GM19193 (cell line): ENCODE measurements at regions not wholly inside any gene's neighbourhood (a gene's known extent, or its start where the extent isn't known, plus 50 kb on each side); places are given as distances from the start of the nearest gene placed in this dataset.

Source experiments
- POLR2A ChIP-seq: IDR thresholded peaks from 4 replicates; pipeline ENCODE4 v1.6.1; 2011; ENCODE audit not compliant: insufficient read depth, insufficient read length; ENCODE audit errors: extremely low read depth

GRCh38 chr5:56405116-56405908, 172.2 kb upstream of the ANKRD55 start:
- TF ChIP-seq POLR2A, result no peak

DNA sequence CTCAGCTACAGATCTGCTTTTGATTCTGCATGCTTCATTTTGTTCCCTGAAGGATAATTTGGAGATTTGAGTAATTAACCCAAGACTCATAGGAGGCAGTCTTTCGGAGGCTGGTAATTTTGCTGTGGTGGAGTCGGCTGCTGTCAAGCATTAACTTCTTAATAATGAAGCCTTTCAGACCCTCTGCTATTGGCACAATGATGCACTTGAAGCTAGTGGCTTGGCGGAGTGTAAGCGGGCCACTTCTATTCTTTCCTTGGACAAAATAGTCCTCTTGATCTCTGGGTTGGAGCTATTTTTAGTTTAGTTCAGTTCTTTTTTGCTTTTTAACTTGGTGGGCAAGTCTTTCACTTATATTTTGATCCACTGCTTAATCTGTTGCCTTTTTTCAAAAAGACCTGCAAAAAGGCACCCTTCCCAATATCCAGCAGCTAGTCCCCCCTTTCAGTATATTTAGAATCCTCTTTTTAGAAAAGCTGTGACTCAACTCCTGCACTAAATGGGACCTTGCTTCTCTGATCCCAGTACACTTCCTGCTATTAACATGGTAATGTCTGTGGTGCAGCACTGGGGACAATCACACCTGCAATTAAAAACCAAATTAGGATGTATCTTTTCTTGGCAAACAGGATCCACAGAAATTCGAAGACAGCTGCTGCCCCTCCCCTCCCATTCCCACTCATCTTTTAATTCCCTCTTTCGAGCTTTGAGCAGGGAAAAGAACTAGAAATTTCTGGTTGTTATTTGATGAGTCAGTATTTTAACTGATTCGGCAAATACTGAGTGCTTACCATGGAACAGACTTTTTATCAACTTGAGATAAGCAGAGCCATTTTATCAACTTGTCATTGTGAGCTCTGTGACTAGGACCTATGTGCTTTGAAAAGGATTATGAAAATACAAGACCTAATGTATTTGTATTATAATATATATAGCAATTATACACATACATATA, 169.4 kb upstream of the ANKRD55 start:
- no peak for TF ChIP-seq POLR2A

GRCh38 chr5:56396634-56397033, 163.5 kb upstream of the ANKRD55 start:
- no peak for TF ChIP-seq POLR2A

- TF ChIP-seq POLR2A, result no peak
Observed at GRCh38 chr5:56389261-56389660, 156.1 kb upstream of the ANKRD55 start.

DNA sequence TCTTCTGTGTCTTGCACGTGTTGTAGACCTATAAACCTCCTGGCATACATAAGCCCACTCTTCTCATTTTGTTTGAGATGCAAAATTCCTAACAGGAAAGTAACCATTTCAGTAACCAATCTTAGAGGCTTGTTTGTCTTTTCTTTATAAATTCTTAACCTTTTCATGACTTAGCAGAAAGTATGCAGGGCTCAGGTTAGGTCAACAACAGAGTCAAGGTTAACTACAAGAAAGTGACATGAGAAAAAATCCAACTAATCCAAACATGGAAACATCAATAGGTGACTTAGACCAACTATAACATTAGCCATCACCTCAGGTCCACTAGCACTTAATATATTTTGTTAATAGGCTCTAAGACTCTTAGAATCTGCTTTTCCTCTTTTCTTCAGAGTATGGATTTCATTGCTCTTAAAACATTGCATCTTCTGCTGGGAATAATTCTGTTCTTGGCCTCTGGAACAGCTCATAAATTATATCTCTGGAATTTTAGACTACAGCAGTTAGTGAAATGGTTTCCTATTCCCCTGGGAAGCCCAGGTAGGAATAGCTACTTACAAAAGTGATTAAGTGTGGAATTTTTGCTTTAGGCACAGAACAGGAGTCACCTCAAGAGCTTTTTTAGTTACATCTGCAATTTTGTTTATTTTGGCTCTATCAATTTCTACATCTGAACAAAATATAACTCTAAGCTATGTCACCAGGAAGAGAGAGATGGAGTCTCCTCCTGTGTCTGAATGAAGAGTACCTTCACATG, 155.3 kb upstream of the ANKRD55 start:
- TF ChIP-seq POLR2A, result no peak

DNA sequence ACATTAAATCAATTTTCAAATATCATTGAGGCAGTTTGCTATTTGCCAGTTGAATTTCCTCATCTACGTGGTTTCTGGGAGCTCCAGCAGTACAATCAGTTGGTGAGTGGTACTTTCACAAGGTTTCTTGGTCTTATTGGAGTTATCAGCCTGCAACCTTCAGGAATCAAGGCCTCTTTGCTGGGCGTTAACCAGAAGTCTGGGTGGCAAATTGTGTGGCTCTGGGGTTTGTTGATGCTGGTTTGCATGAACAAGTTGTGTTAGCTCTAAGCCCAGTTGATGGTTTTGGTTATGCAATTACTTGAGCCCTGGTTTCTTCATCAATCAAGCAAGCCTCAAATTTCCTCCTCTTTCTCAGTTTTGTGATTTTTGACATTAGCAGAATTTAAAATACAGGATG, 152.9 kb upstream of the ANKRD55 start:
- no peak for TF ChIP-seq POLR2A

GRCh38 chr5:56384186-56384585, 151.1 kb upstream of the ANKRD55 start:
- TF ChIP-seq POLR2A, result no peak

- no peak for TF ChIP-seq POLR2A
Observed at GRCh38 chr5:56383761-56384160, 150.6 kb upstream of the ANKRD55 start.

- no peak for TF ChIP-seq POLR2A
Observed at GRCh38 chr5:56382896-56383295, 149.8 kb upstream of the ANKRD55 start.

DNA sequence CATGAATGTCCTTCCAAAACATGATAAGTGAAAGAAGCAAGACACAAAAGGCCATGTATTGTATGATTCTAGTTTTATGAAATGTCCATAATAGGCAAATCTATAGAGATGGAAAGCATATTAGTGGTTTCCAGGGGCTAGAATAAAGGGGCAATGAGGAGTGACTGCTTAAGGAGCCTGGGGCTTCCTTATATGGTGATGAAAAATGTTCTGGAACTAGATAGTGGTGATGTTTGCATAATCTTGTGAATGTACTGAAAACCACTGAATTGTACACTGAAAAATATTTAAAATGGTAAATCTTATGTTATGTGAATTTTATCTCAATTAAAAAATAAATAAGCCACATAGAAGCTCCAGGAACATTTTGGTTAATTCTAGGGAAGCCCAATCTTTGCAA, 144.4 kb upstream of the ANKRD55 start:
- no peak for TF ChIP-seq POLR2A

DNA sequence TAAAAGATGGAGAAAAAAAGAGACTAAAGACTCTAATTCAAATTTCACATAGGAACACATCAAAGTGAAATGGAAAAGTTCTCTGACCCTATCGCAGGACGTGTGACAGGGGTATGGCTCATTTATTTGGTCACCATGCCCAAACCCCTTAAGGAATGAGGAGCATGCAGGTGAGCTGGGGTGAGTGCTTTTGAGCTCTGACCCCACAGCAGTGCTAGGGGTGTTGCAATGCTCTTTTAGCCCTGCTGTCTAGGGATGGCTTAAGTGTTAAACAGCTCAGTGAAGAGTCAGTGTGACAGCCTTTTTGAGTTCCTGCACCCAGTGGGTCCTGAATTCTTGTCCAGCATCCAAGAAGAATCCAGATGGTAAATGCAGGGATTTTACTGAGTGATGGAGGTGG, 143.0 kb upstream of the ANKRD55 start:
- no peak for TF ChIP-seq POLR2A

GRCh38 chr5:56375011-56375410, 141.9 kb upstream of the ANKRD55 start:
- no peak for TF ChIP-seq POLR2A

GRCh38 chr5:56369361-56369811, 136.3 kb upstream of the ANKRD55 start:
- no peak for TF ChIP-seq POLR2A

- no peak for TF ChIP-seq POLR2A
Observed at GRCh38 chr5:56367748-56368147, 134.6 kb upstream of the ANKRD55 start.

GRCh38 chr5:56366986-56367385, 133.9 kb upstream of the ANKRD55 start:
- no peak for TF ChIP-seq POLR2A
